Erythroblast (primary cell): ENCODE measurements at regions not wholly inside any gene's neighbourhood (a gene's known extent, or its start where the extent isn't known, plus 50 kb on each side); places are given as distances from the start of the nearest gene placed in this dataset.

ENCODE experiments used
- GATA1 ChIP-seq: IDR thresholded peaks from 2 replicates; pipeline ENCODE4 v1.6.1; 2011; ENCODE audit warnings: low read depth, mild to moderate bottlenecking, control low read depth, low read length, moderate library complexity
- POLR2A ChIP-seq: IDR thresholded peaks from 2 replicates; pipeline ENCODE4 v1.6.1; 2011; ENCODE audit warnings: mild to moderate bottlenecking, low read length

DNA sequence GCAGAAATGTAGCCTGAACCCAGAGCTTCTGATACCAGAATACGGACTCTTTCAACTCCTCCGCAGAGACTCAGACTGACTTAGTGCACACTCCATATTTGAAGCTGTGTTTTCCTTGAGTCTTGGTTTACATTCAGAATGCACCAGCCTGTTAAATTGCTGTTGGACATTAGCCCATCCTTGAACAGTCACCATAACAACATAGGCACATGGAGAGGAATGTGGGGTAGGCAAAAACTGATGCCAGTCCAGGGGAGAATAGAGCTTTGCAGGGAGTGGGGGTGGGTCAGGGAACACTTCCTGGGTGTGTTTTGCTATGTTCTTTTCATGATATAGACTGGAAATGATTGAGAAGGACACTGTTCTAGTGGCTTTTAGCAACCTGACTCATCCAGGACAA lies 76.3 kb upstream of the CACNA1E start:
- TF ChIP-seq POLR2A (no peak), GATA1 (no peak)
